GM12878 (cell line): ENCODE measurements at regions not wholly inside any gene's neighbourhood (a gene's known extent, or its start where the extent isn't known, plus 50 kb on each side); places are given as distances from the start of the nearest gene placed in this dataset.

ENCODE experiments used
- ATAC-seq: fragments of 200-7000 bp; cut with Tn5 transposase; 3 replicates; pipeline ENCODE4 v1.9.1; 2020; ENCODE audit warnings: mild to moderate bottlenecking, moderate library complexity
- BruUV-seq: library from RNA; stranded (reverse); fragments of 400-500 nt; replicated peaks from 2 replicates; lab custom pipeline; 2021; lab: Mats Ljungman, UMichigan
- CTCF ChIA-PET: fragments of 300-600 bp; sonication (Branson Sonifier 250); formaldehyde crosslinking; extraction: SDS; loops from one replicate; lab custom pipeline; 2021; ENCODE audit warnings: inconsistent platforms; lab: Yijun Ruan, JAX
- POLR2A ChIA-PET: fragments of 350-600 bp; formaldehyde crosslinking; extraction: SDS; loops from one replicate; lab custom pipeline; 2021; ENCODE audit warnings: inconsistent platforms; lab: Charles Lee
- RAD21 ChIA-PET: fragments of 300-600 bp; sonication (Branson Sonifier 250); formaldehyde crosslinking; loops from one replicate; lab custom pipeline; 2023; ENCODE audit warnings: antibody characterized with exemption; ENCODE audit not compliant: unreplicated experiment; lab: Charles Lee
- SMC1A ChIA-PET: fragments of 300-600 bp; sonication (Branson Sonifier 250); formaldehyde crosslinking; loops from one replicate; lab custom pipeline; 2023; ENCODE audit not compliant: unreplicated experiment, uncharacterized antibody; lab: Charles Lee
- DNase-seq: peaks from one replicate; pipeline ENCODE4 v3.0.0-alpha.2; 2011; ENCODE audit warnings: low read depth, low spot score
- FAIRE-seq: peaks from 3 replicates; lab custom pipeline; 2011; peaks lifted over from hg19 to GRCh38; lab: Jason Lieb, UNC
- H2AFZ ChIP-seq: 2 replicates; pipeline ENCODE4 v1.6.0; 2011; ENCODE audit warnings: low read depth, low read length, control low read depth; ENCODE audit not compliant: control insufficient read depth
- H3K27ac ChIP-seq: 2 replicates; pipeline ENCODE4 v1.5.1; 2011; ENCODE audit warnings: control low read depth; ENCODE audit not compliant: control insufficient read depth, insufficient read depth
- H3K27me3 ChIP-seq, 2 experiments: replicated peaks in 1 of 2; 2 replicates each; pipeline versions ENCODE4 v1.6.0 to v1.6.1; 2011; ENCODE audit warnings: low read length in 1 of 2; ENCODE audit not compliant: control insufficient read depth in 2 of 2, insufficient read depth in 2 of 2
- H3K36me3 ChIP-seq, 2 experiments: 2 replicates each; pipeline ENCODE4 v1.5.1; 2011; ENCODE audit warnings: low read length in 1 of 2; ENCODE audit not compliant: control insufficient read depth in 2 of 2, insufficient read depth in 2 of 2
- H3K4me1 ChIP-seq: 2 replicates; pipeline ENCODE4 v1.6.1; 2011; ENCODE audit warnings: mild to moderate bottlenecking, low read length, moderate library complexity, mixed read lengths; ENCODE audit not compliant: control insufficient read depth, insufficient read depth
- H3K4me2 ChIP-seq: 2 replicates; pipeline ENCODE4 v1.6.0; 2011; ENCODE audit warnings: control low read depth; ENCODE audit not compliant: control insufficient read depth, insufficient read depth
- H3K4me3 ChIP-seq: fragments of 200-600 bp; sonication (generic); 2 replicates; pipeline ENCODE4 v1.5.1; 2016
- H3K79me2 ChIP-seq: 2 replicates; pipeline ENCODE4 v1.6.0; 2011; ENCODE audit warnings: low read length; ENCODE audit not compliant: control insufficient read depth, insufficient read depth
- H3K9ac ChIP-seq: 2 replicates; pipeline ENCODE4 v1.8.0; 2011; ENCODE audit warnings: low read length, control low read depth, mixed read lengths; ENCODE audit not compliant: control insufficient read depth, insufficient read depth
- H3K9me3 ChIP-seq: replicated peaks from 3 replicates; pipeline ENCODE4 v1.5.1; 2011; ENCODE audit warnings: mild to moderate bottlenecking, low read length; ENCODE audit not compliant: control insufficient read depth, insufficient read depth
- H4K20me1 ChIP-seq: 2 replicates; pipeline ENCODE4 v1.6.0; 2011; ENCODE audit not compliant: control insufficient read depth, insufficient read depth
- CHD2 ChIP-seq: IDR thresholded peaks from 2 replicates; pipeline ENCODE4 v1.6.1; 2011; ENCODE audit warnings: low read depth, low read length, improper control_type of control experiment, borderline replicate concordance
- EZH2 ChIP-seq: IDR thresholded peaks from 2 replicates; pipeline ENCODE4 v1.6.1; 2012; ENCODE audit warnings: low read depth, mild to moderate bottlenecking, control low read depth, inconsistent platforms, low read length, borderline replicate concordance; ENCODE audit not compliant: control insufficient read depth
- JUNB ChIP-seq: IDR thresholded peaks from 2 replicates; pipeline ENCODE4 v1.6.1; 2016; ENCODE audit warnings: antibody characterized with exemption, mild to moderate bottlenecking
- LARP7 ChIP-seq: fragments of 450-650 bp; IDR thresholded peaks from 2 replicates; pipeline ENCODE4 v1.6.1; 2017; ENCODE audit warnings: mild to moderate bottlenecking
- RBBP5 ChIP-seq: fragments of 200-600 bp; sonication (generic); conservative IDR thresholded peaks from 2 replicates; pipeline ENCODE4 v1.6.1; 2016
- TCF12 ChIP-seq: IDR thresholded peaks from 2 replicates; pipeline ENCODE4 v1.6.1; 2011; ENCODE audit warnings: low read depth, mild to moderate bottlenecking, low read length
- ZNF207 ChIP-seq: fragments of 450-650 bp; IDR thresholded peaks from 2 replicates; pipeline ENCODE4 v1.6.1; 2014; ENCODE audit warnings: antibody characterized with exemption, mild to moderate bottlenecking, borderline replicate concordance
- ZNF217 ChIP-seq: fragments of 450-650 bp; IDR thresholded peaks from 2 replicates; pipeline ENCODE4 v1.6.1; 2017; ENCODE audit warnings: antibody characterized with exemption, mild to moderate bottlenecking
- ZNF24 ChIP-seq: fragments of 450-650 bp; IDR thresholded peaks from 2 replicates; pipeline ENCODE4 v1.6.1; 2017; ENCODE audit warnings: antibody characterized with exemption, mild to moderate bottlenecking
- WGBS: methylation state at CpG from one replicate; pipeline ENCODE4 v1.1.6; 2016; ENCODE audit warnings: low lambda C conversion rate; ENCODE audit not compliant: insufficient replicate concordance, insufficient coverage; ENCODE audit errors: missing lambda C conversion rate; 5-methylcytosine and 5-hydroxymethylcytosine counted together
- in situ Hi-C: fragments of 300-500 bp; cut with MboI; formaldehyde crosslinking; loops from 9 replicates; pipeline ENCODE4 v1.14.3; 2018; ENCODE audit warnings: mixed read lengths
- intact Hi-C: fragments of 100-400 bp; cut with micrococcal nuclease; formaldehyde crosslinking; loops from one replicate; pipeline ENCODE4 v1.14.2; 2022; ENCODE audit not compliant: unreplicated experiment
- TF ChIP-seq, protein P1 (sequence below): fragments of 450-650 bp; formaldehyde crosslinking; IDR thresholded peaks from 2 replicates; pipeline ENCODE4 v1.4.0; 2022; ENCODE audit warnings: mild to moderate bottlenecking, moderate library complexity
- TF ChIP-seq, protein P2 (sequence below): IDR thresholded peaks from 2 replicates; pipeline ENCODE4 v1.6.1; 2012; ENCODE audit warnings: low read depth, low read length, improper control_type of control experiment

DNA sequence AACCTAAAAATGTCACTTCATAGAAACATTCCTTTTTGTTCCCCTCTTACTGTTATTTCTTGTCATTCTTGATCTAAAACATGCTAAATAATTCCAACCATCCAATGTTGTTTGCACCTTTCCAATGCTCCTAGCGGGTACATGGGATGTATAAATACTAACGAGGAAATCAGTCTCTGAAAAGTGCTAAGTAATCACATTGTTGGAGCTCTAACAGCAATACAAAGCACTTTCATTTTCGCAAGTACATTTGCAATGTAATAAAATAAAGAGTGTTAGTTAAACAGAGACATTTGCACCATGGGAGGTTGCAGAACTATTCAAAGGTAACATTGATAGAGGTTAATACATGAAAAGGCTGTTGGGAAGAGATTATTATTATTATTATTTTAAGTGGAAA, 286.2 kb upstream of the ACVR2A start:
- H4K20me1 ChIP-seq, result no peaks in the 10 kb centered on the region
- H3K4me3 ChIP-seq, result no peak overlapping the region
- ChIA-PET POLR2A (no interaction called here), SMC1A (interaction anchor here (1.4 kb wide), 2 partner anchors 11 to 32 kb away, joined by 3 to 4 read pairs; no protein-coding TSS in a partner anchor), RAD21 (no interaction called here), CTCF (no interaction called here)
- TF ChIP-seq ZNF207, result no peak
- no peak for TF ChIP-seq CHD2
- no peak for TF ChIP-seq TCF12
- no peak for TF ChIP-seq LARP7
- TF ChIP-seq, protein P1, sequence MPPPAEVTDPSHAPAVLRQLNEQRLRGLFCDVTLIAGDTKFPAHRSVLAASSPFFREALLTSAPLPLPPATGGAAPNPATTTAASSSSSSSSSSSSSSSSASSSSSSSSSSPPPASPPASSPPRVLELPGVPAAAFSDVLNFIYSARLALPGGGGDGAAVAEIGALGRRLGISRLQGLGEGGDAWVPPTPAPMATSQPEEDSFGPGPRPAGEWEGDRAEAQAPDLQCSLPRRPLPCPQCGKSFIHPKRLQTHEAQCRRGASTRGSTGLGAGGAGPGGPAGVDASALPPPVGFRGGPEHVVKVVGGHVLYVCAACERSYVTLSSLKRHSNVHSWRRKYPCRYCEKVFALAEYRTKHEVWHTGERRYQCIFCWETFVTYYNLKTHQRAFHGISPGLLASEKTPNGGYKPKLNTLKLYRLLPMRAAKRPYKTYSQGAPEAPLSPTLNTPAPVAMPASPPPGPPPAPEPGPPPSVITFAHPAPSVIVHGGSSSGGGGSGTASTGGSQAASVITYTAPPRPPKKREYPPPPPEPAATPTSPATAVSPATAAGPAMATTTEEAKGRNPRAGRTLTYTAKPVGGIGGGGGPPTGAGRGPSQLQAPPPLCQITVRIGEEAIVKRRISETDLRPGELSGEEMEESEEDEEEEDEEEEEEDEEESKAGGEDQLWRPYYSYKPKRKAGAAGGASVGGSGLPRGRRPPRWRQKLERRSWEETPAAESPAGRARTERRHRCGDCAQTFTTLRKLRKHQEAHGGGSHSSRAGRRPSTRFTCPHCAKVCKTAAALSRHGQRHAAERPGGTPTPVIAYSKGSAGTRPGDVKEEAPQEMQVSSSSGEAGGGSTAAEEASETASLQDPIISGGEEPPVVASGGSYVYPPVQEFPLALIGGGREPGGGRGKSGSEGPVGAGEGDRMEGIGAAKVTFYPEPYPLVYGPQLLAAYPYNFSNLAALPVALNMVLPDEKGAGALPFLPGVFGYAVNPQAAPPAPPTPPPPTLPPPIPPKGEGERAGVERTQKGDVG, result no peak
- TF ChIP-seq EZH2, result no peak
- no peak for TF ChIP-seq JUNB
- TF ChIP-seq, protein P2, sequence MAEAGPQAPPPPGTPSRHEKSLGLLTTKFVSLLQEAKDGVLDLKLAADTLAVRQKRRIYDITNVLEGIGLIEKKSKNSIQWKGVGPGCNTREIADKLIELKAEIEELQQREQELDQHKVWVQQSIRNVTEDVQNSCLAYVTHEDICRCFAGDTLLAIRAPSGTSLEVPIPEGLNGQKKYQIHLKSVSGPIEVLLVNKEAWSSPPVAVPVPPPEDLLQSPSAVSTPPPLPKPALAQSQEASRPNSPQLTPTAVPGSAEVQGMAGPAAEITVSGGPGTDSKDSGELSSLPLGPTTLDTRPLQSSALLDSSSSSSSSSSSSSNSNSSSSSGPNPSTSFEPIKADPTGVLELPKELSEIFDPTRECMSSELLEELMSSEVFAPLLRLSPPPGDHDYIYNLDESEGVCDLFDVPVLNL, result no peak
- no peak for TF ChIP-seq RBBP5
- TF ChIP-seq ZNF217, result no peak
- TF ChIP-seq ZNF24, result no peak
- BruUV-seq, result no TSS peak
- H3K36me3 ChIP-seq, result no peaks in the 10 kb centered on the region
- intact Hi-C loops, result no loop called here
- ATAC-seq (no peak), FAIRE-seq (no peak), DNase-seq (no peak)
- no peak overlapping the region for H3K4me2 ChIP-seq
- H3K27me3 ChIP-seq, result no peaks in the 10 kb centered on the region
- in situ Hi-C loops, result no loop called here
- H3K9ac ChIP-seq, result no peak overlapping the region
- no peaks in the 10 kb centered on the region; the same call in 2 of the 3 replicates for H3K9me3 ChIP-seq
- no peaks in the 10 kb centered on the region for H3K79me2 ChIP-seq
- no peaks in the 10 kb centered on the region for H3K4me1 ChIP-seq
- H3K27ac ChIP-seq, result no peak overlapping the region
- H2AFZ ChIP-seq, result peak overlapping the region; percentile 84
- WGBS, result 58% methylated on average over 3 of the region's 3 CpGs
